Urinary bladder (tissue), 3 donors: ENCODE measurements at regions not wholly inside any gene's neighbourhood (a gene's known extent, or its start where the extent isn't known, plus 50 kb on each side); places are given as distances from the start of the nearest gene placed in this dataset.

Experiments
- DNase-seq: peaks from one replicate; pipeline ENCODE4 v3.0.0-alpha.2; 2015; ENCODE audit errors: extremely low spot score
- H3K27ac ChIP-seq: one replicate; pipeline ENCODE4 v1.5.1; 2013; ENCODE audit warnings: low read depth, mild to moderate bottlenecking, moderate library complexity
- H3K36me3 ChIP-seq: one replicate; pipeline ENCODE4 v1.6.1; 2013; ENCODE audit warnings: mild to moderate bottlenecking, moderate library complexity; ENCODE audit not compliant: insufficient read depth
- H3K4me1 ChIP-seq: one replicate; pipeline ENCODE4 v1.6.1; 2013; ENCODE audit warnings: mild to moderate bottlenecking, moderate library complexity; ENCODE audit not compliant: insufficient read depth
- H3K4me3 ChIP-seq: one replicate; pipeline ENCODE4 v1.5.1; 2013; ENCODE audit warnings: low read depth, low read length
- WGBS: extraction: QIAGEN DNeasy Blood & Tissue Kit; methylation state at CpG from one replicate; pipeline ENCODE4 v1.1.7; 2013; 5-methylcytosine and 5-hydroxymethylcytosine counted together
- donor health status: healthy with polysubstance abuse.
- donor health status: healthy.

- WGBS = 83% methylated on average over 23 of the region's 23 CpGs
- no peaks in the 10 kb centered on the region for H3K4me1 ChIP-seq
- H3K36me3 ChIP-seq = no peaks in the 10 kb centered on the region
- no peak overlapping the region for H3K4me3 ChIP-seq
- H3K27ac ChIP-seq = no peak overlapping the region
- no peak for DNase-seq
Measured at GRCh38 chr3:13227315-13228165, 154.3 kb upstream of the IQSEC1 start.

- no peak overlapping the region for H3K27ac ChIP-seq
- 50% methylated on average over 4 of the region's 4 CpGs for WGBS
- DNase-seq = no peak
- H3K4me1 ChIP-seq = no peaks in the 10 kb centered on the region
- H3K4me3 ChIP-seq = no peak overlapping the region
- no peaks in the 10 kb centered on the region for H3K36me3 ChIP-seq
Measured at GRCh38 chr3:13224967-13225366, 151.7 kb upstream of the IQSEC1 start.

GRCh38 chr3:13223574-13224237 is 150.5 kb upstream of the IQSEC1 start:
- WGBS = 70% methylated on average over 17 of the region's 17 CpGs
- no peaks in the 10 kb centered on the region for H3K36me3 ChIP-seq
- H3K4me3 ChIP-seq = no peak overlapping the region
- H3K27ac ChIP-seq = no peak overlapping the region
- no peaks in the 10 kb centered on the region for H3K4me1 ChIP-seq
- no peak for DNase-seq

GRCh38 chr3:13222891-13223573 is 149.8 kb upstream of the IQSEC1 start:
- H3K4me1 ChIP-seq = no peaks in the 10 kb centered on the region
- no peaks in the 10 kb centered on the region for H3K36me3 ChIP-seq
- DNase-seq = no peak
- H3K27ac ChIP-seq = no peak overlapping the region
- WGBS = 84% methylated on average over 10 of the region's 10 CpGs
- H3K4me3 ChIP-seq = no peak overlapping the region

GRCh38 chr3:13222131-13222530 is 148.9 kb upstream of the IQSEC1 start:
- WGBS = 79% methylated on average over 9 of the region's 9 CpGs
- Histone ChIP-seq H3K27ac (no peak overlapping the region), H3K4me1 (no peaks in the 10 kb centered on the region), H3K36me3 (no peaks in the 10 kb centered on the region), H3K4me3 (no peak overlapping the region)
- no peak for DNase-seq

GRCh38 chr3:13221491-13222061 is 148.3 kb upstream of the IQSEC1 start:
- Histone ChIP-seq H3K27ac (no peak overlapping the region), H3K4me1 (no peaks in the 10 kb centered on the region), H3K36me3 (no peaks in the 10 kb centered on the region), H3K4me3 (no peak overlapping the region)
- DNase-seq = no peak
- 85% methylated on average over 17 of the region's 17 CpGs for WGBS

GRCh38 chr3:13220991-13221390 is 147.8 kb upstream of the IQSEC1 start:
- Histone ChIP-seq H3K4me3 (no peak overlapping the region), H3K27ac (no peak overlapping the region), H3K4me1 (no peaks in the 10 kb centered on the region), H3K36me3 (no peaks in the 10 kb centered on the region)
- DNase-seq = no peak
- 88% methylated on average over 8 of the region's 8 CpGs for WGBS

- H3K36me3 ChIP-seq = no peaks in the 10 kb centered on the region
- H3K4me3 ChIP-seq = no peak overlapping the region
- H3K27ac ChIP-seq = no peak overlapping the region
- 81% methylated on average over 10 of the region's 10 CpGs for WGBS
- no peaks in the 10 kb centered on the region for H3K4me1 ChIP-seq
- DNase-seq = no peak
Measured at GRCh38 chr3:13219902-13220296, 146.7 kb upstream of the IQSEC1 start.

- Histone ChIP-seq H3K27ac (no peak overlapping the region), H3K4me1 (no peaks in the 10 kb centered on the region), H3K36me3 (no peaks in the 10 kb centered on the region), H3K4me3 (no peak overlapping the region)
- no peak for DNase-seq
- WGBS = 82% methylated on average over 20 of the region's 20 CpGs
Measured at GRCh38 chr3:13219077-13219901, 146.1 kb upstream of the IQSEC1 start.

- Histone ChIP-seq H3K4me1 (no peaks in the 10 kb centered on the region), H3K36me3 (no peaks in the 10 kb centered on the region), H3K27ac (no peak overlapping the region), H3K4me3 (no peak overlapping the region)
- 84% methylated on average over 4 of the region's 4 CpGs for WGBS
- DNase-seq = no peak
Measured at GRCh38 chr3:13218541-13218908, 145.3 kb upstream of the IQSEC1 start.

- no peak for DNase-seq
- H3K27ac ChIP-seq = no peak overlapping the region
- H3K36me3 ChIP-seq = no peaks in the 10 kb centered on the region
- no peaks in the 10 kb centered on the region for H3K4me1 ChIP-seq
- 85% methylated on average over 9 of the region's 9 CpGs for WGBS
- H3K4me3 ChIP-seq = no peak overlapping the region
Measured at GRCh38 chr3:13217736-13218540, 144.7 kb upstream of the IQSEC1 start.

GRCh38 chr3:13217253-13217652 is 144.0 kb upstream of the IQSEC1 start:
- no peak for DNase-seq
- H3K27ac ChIP-seq = no peak overlapping the region
- WGBS = 86% methylated on average over 2 of the region's 2 CpGs

More at GRCh38 chr3:13217253-13217652, 144.0 kb upstream of the IQSEC1 start:
- H3K4me3 ChIP-seq = no peak overlapping the region
- no peaks in the 10 kb centered on the region for H3K4me1 ChIP-seq
- H3K36me3 ChIP-seq = no peaks in the 10 kb centered on the region
